C4-2B (cell line): ENCODE measurements at regions not wholly inside any gene's neighbourhood (a gene's known extent, or its start where the extent isn't known, plus 50 kb on each side); places are given as distances from the start of the nearest gene placed in this dataset.

ENCODE experiments used
- ZFX ChIP-seq: fragments of 450-650 bp; IDR thresholded peaks from 2 replicates; pipeline ENCODE4 v1.6.1; 2017
- TF ChIP-seq, protein P1 (sequence below): fragments of 450-650 bp; conservative IDR thresholded peaks from 2 replicates; pipeline ENCODE4 v1.5.1; 2017; ENCODE audit warnings: mild to moderate bottlenecking

- TF ChIP-seq, protein P1, sequence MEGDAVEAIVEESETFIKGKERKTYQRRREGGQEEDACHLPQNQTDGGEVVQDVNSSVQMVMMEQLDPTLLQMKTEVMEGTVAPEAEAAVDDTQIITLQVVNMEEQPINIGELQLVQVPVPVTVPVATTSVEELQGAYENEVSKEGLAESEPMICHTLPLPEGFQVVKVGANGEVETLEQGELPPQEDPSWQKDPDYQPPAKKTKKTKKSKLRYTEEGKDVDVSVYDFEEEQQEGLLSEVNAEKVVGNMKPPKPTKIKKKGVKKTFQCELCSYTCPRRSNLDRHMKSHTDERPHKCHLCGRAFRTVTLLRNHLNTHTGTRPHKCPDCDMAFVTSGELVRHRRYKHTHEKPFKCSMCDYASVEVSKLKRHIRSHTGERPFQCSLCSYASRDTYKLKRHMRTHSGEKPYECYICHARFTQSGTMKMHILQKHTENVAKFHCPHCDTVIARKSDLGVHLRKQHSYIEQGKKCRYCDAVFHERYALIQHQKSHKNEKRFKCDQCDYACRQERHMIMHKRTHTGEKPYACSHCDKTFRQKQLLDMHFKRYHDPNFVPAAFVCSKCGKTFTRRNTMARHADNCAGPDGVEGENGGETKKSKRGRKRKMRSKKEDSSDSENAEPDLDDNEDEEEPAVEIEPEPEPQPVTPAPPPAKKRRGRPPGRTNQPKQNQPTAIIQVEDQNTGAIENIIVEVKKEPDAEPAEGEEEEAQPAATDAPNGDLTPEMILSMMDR: no peak
- no peak for TF ChIP-seq ZFX
Measured at GRCh38 chr9:12414514-12414913, 278.7 kb upstream of the TYRP1 start.
